Nephron progenitor cell (in vitro differentiated cells): ENCODE measurements at regions not wholly inside any gene's neighbourhood (a gene's known extent, or its start where the extent isn't known, plus 50 kb on each side); places are given as distances from the start of the nearest gene placed in this dataset.

ENCODE experiments used
- DNase-seq: peaks from one replicate; pipeline ENCODE4 v3.0.0; 2021
- H3K27ac Mint-ChIP-seq: 2 replicates; pipeline ENCODE4 v1.8.0; 2021; ENCODE audit warnings: mild to moderate bottlenecking, moderate library complexity, mixed read lengths
- H3K27me3 Mint-ChIP-seq: 2 replicates; pipeline ENCODE4 v1.8.0; 2021; ENCODE audit warnings: mild to moderate bottlenecking, low read depth, mixed read lengths; ENCODE audit not compliant: poor library complexity
- H3K36me3 Mint-ChIP-seq: 2 replicates; pipeline ENCODE4 v1.8.0; 2021; ENCODE audit warnings: low read depth, mixed read lengths
- H3K4me1 Mint-ChIP-seq: 2 replicates; pipeline ENCODE4 v1.8.0; 2021; ENCODE audit warnings: mixed read lengths
- H3K4me3 Mint-ChIP-seq: 2 replicates; pipeline ENCODE4 v1.8.0; 2021; ENCODE audit warnings: mild to moderate bottlenecking, moderate library complexity, mixed read lengths
- H3K9me3 Mint-ChIP-seq: 2 replicates; pipeline ENCODE4 v1.8.0; 2021; ENCODE audit warnings: mild to moderate bottlenecking, moderate library complexity, mixed read lengths
- CTCF ChIP-seq: fragments of 200-600 bp; sonication (generic); IDR thresholded peaks from 2 replicates; pipeline ENCODE4 v1.5.0; 2021; ENCODE audit warnings: antibody characterized with exemption

- Mint-ChIP-seq H3K36me3 (peaks cover 6% of the 10 kb centered on the region), H3K9me3 (peaks cover 21% of the 10 kb centered on the region), H3K27me3 (no peaks in the 10 kb centered on the region), H3K4me1 (no peaks in the 10 kb centered on the region), H3K27ac (no peak overlapping the region), H3K4me3 (no peak overlapping the region)
- TF ChIP-seq CTCF, result no peak
- DNase-seq, result no peak
These were observed 584.4 kb downstream of the PKHD1 start for GRCh38 chr6:51502996-51503395.

GRCh38 chr6:51505434-51505833, 582.0 kb downstream of the PKHD1 start:
- no peaks in the 10 kb centered on the region for H3K27me3 Mint-ChIP-seq
- H3K4me1 Mint-ChIP-seq, result no peaks in the 10 kb centered on the region
- H3K9me3 Mint-ChIP-seq, result peaks cover 21% of the 10 kb centered on the region
- DNase-seq, result no peak
- TF ChIP-seq CTCF, result no peak
- no peak overlapping the region for H3K27ac Mint-ChIP-seq
- H3K36me3 Mint-ChIP-seq, result peaks cover 6% of the 10 kb centered on the region
- no peak overlapping the region for H3K4me3 Mint-ChIP-seq

GRCh38 chr6:51509597-51509996, 577.8 kb downstream of the PKHD1 start:
- Mint-ChIP-seq H3K9me3 (peaks cover 21% of the 10 kb centered on the region), H3K27me3 (no peaks in the 10 kb centered on the region), H3K36me3 (peaks cover 6% of the 10 kb centered on the region), H3K4me3 (no peak overlapping the region), H3K27ac (no peak overlapping the region), H3K4me1 (peaks cover 30% of the 10 kb centered on the region)
- no peak for DNase-seq
- TF ChIP-seq CTCF, result no peak

GRCh38 chr6:51511081-51511480, 576.3 kb downstream of the PKHD1 start:
- peaks cover 6% of the 10 kb centered on the region for H3K36me3 Mint-ChIP-seq

GRCh38 chr6:51513891-51514747, 573.3 kb downstream of the PKHD1 start:
- no peak overlapping the region for H3K27ac Mint-ChIP-seq
- no peaks in the 10 kb centered on the region for H3K27me3 Mint-ChIP-seq
- peak; percentile 19 for DNase-seq
- TF ChIP-seq CTCF, result no peak
- H3K4me1 Mint-ChIP-seq, result peaks cover 39% of the 10 kb centered on the region
- no peaks in the 10 kb centered on the region for H3K36me3 Mint-ChIP-seq
- peak overlapping the region; percentile 31 for H3K4me3 Mint-ChIP-seq
- peaks cover 23% of the 10 kb centered on the region for H3K9me3 Mint-ChIP-seq

More at GRCh38 chr6:51511081-51511480, 576.3 kb downstream of the PKHD1 start:
- Mint-ChIP-seq H3K4me1 (peaks cover 39% of the 10 kb centered on the region), H3K9me3 (peaks cover 12% of the 10 kb centered on the region), H3K27ac (peak overlapping the region; percentile 85), H3K27me3 (no peaks in the 10 kb centered on the region), H3K4me3 (no peak overlapping the region)
- no peak for TF ChIP-seq CTCF
- no peak for DNase-seq
